Ovary (tissue), 3 donors: ENCODE measurements at regions not wholly inside any gene's neighbourhood (a gene's known extent, or its start where the extent isn't known, plus 50 kb on each side); places are given as distances from the start of the nearest gene placed in this dataset.
"Not testable (repeated sequence)": the region's sequence is repeated elsewhere in the genome, so short reads cannot be mapped to it uniquely, and the experiment has no call there.

Experiments used
- EP300 ChIP-seq: sonication (generic); formaldehyde crosslinking; IDR thresholded peaks from one replicate; pipeline ENCODE4 v1.6.1; 2017; ENCODE audit warnings: antibody characterized with exemption
- POLR2A ChIP-seq: fragments of 450-650 bp; IDR thresholded peaks from one replicate; pipeline ENCODE4 v1.6.1; 2017; ENCODE audit warnings: antibody characterized with exemption, mild to moderate bottlenecking, moderate library complexity
- TF ChIP-seq, protein P1 (sequence below), 3 donors: fragments of 450-650 bp in 2 of 3; fragments of 200-600 bp in 1 of 3; IDR thresholded peaks; one replicate each; pipeline versions ENCODE4 v1.5.1 to v1.8.0; 2016 to 2022; ENCODE audit warnings: antibody characterized with exemption in 3 of 3, mild to moderate bottlenecking in 1 of 3
- donor health status: DM: no; HTN: no; CAD: no.

DNA sequence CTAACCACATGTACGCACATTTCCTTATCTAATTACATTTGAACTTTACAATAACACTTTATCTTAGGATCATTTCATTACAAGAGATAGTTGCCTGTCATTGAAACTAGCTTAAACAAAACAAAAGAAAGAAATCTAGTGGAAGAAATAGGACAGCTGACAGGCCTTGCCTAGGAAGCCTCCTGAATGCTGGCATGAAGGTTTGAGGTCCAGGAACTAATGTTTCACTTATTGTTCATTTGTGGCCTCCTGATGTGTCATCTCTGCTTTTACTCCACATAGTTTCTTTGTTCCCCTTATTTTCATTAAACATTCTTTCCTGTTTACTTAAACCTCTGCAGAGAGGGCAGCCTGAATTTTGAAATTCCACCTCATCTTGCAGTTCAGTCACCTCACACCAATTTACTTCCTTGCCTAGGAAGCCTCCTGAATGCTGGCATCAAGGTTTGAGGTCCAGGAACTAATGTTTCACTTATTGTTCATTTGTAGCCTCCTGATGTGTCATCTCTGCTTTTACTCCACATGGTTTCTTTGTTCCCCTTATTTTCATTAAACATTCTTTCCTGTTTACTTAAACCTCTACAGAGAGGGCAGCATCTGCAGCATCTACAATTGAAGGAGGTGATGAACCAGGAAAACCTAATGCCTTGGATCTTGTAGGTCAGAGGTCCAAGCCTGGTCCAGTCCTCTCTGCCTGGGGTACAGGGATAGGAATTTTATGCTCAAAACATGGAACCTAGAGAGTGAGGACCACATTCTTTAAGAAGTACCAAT lies 319.2 kb downstream of the SPATA31A1 start:
- TF ChIP-seq, protein P1, sequence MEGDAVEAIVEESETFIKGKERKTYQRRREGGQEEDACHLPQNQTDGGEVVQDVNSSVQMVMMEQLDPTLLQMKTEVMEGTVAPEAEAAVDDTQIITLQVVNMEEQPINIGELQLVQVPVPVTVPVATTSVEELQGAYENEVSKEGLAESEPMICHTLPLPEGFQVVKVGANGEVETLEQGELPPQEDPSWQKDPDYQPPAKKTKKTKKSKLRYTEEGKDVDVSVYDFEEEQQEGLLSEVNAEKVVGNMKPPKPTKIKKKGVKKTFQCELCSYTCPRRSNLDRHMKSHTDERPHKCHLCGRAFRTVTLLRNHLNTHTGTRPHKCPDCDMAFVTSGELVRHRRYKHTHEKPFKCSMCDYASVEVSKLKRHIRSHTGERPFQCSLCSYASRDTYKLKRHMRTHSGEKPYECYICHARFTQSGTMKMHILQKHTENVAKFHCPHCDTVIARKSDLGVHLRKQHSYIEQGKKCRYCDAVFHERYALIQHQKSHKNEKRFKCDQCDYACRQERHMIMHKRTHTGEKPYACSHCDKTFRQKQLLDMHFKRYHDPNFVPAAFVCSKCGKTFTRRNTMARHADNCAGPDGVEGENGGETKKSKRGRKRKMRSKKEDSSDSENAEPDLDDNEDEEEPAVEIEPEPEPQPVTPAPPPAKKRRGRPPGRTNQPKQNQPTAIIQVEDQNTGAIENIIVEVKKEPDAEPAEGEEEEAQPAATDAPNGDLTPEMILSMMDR (IDR thresholded peaks at IDR 0.05): not testable (repeated sequence)
- not testable (repeated sequence) for TF ChIP-seq EP300, POLR2A
